ENCODE measurements at regions not wholly inside any gene's neighbourhood (a gene's known extent, or its start where the extent isn't known, plus 50 kb on each side); places are given as distances from the start of the nearest gene placed in this dataset.
"Not testable (repeated sequence)": the region's sequence is repeated elsewhere in the genome, so short reads cannot be mapped to it uniquely, and the experiment has no call there.

GRCh38 chr3:5052247-5052646 lies 69.8 kb upstream of the ARL8B start:
- Histone ChIP-seq H3K4me1 (peaks cover 43% of the 10 kb centered on the region), H3K36me3 (ENCODE audit: insufficient read depth in 1 of 2, low read depth in 1 of 2) (no peaks in the 10 kb centered on the region), H3K4me3 (no peak overlapping the region), H3K9me3 (no peaks in the 10 kb centered on the region), H3K27me3 (ENCODE audit: insufficient read depth in 3 of 3, low read length in 2 of 3) (no peaks in the 10 kb centered on the region), H3K27ac (peak overlapping the region; percentile 79)
- no peak for ATAC-seq
- WGBS, 3 donors: 46 to 62% (median 56%) methylated on average over 3 of the region's 3 CpGs
- TF ChIP-seq CTCF (IDR thresholded peaks at IDR 0.05): no peak
- intact Hi-C loops (cut with DNase I): loop anchor here in 1 of 2 donors (2.0 kb wide), 1 partner anchor 65 kb away; no protein-coding TSS in a partner anchor
- no peak for DNase-seq

- no peak for TF ChIP-seq CTCF (IDR thresholded peaks at IDR 0.05)
- Histone ChIP-seq H3K4me1 (peaks cover 43% of the 10 kb centered on the region), H3K27ac (peak overlapping the region; percentile 79), H3K36me3 (ENCODE audit: insufficient read depth in 1 of 2, low read depth in 1 of 2) (no peaks in the 10 kb centered on the region), H3K27me3 (ENCODE audit: insufficient read depth in 3 of 3, low read length in 2 of 3) (no peaks in the 10 kb centered on the region), H3K9me3 (no peaks in the 10 kb centered on the region), H3K4me3 (no peak overlapping the region)
- 46 to 54% (median 47%) methylated on average over 7 of the region's 7 CpGs for WGBS, 3 donors
- ATAC-seq: peak; percentile 50 to 76 (median 62)
- DNase-seq: no peak
- intact Hi-C loops (cut with DNase I): loop anchor here in 1 of 2 donors (2.0 kb wide), 1 partner anchor 66 kb away; no protein-coding TSS in a partner anchor
Observed at GRCh38 chr3:5053021-5053831, 68.9 kb upstream of the ARL8B start.

GRCh38 chr3:5054098-5054497 lies 68.0 kb upstream of the ARL8B start:
- Histone ChIP-seq H3K4me3 (no peak overlapping the region), H3K36me3 (ENCODE audit: insufficient read depth in 1 of 2, low read depth in 1 of 2) (no peaks in the 10 kb centered on the region), H3K4me1 (peaks cover 43% of the 10 kb centered on the region), H3K27ac (peak overlapping the region; percentile 79), H3K27me3 (ENCODE audit: insufficient read depth in 3 of 3, low read length in 2 of 3) (no peaks in the 10 kb centered on the region), H3K9me3 (no peaks in the 10 kb centered on the region)
- no peak for TF ChIP-seq CTCF (IDR thresholded peaks at IDR 0.05)
- intact Hi-C loops (cut with DNase I): no loop called here
- no peak for ATAC-seq
- DNase-seq: no peak
- 82 to 91% (median 84%) methylated on average over 4 of the region's 4 CpGs for WGBS, 3 donors

- H3K4me3 ChIP-seq; H3K36me3 ChIP-seq (ENCODE audit: insufficient read depth in 1 of 2, low read depth in 1 of 2); intact Hi-C loops (cut with DNase I); H3K27me3 ChIP-seq (ENCODE audit: insufficient read depth in 3 of 3, low read length in 2 of 3); ATAC-seq; DNase-seq; H3K9me3 ChIP-seq: not testable (repeated sequence)
- 61 to 72% (median 70%) methylated on average over 6 of the region's 6 CpGs for WGBS, 3 donors
- peak overlapping the region; percentile 79 for H3K27ac ChIP-seq
- peaks cover 39% of the 10 kb centered on the region for H3K4me1 ChIP-seq
Observed at GRCh38 chr3:5054579-5054978, 67.5 kb upstream of the ARL8B start.

- intact Hi-C loops (cut with DNase I): loop anchor here (2.0 kb wide), 2 partner anchors 339 to 399 kb away; no protein-coding TSS in a partner anchor
- Histone ChIP-seq H3K27ac (peak overlapping the region; percentile 75), H3K36me3 (ENCODE audit: insufficient read depth in 1 of 2, low read depth in 1 of 2) (no peaks in the 10 kb centered on the region), H3K4me1 (peaks cover 33% of the 10 kb centered on the region), H3K27me3 (ENCODE audit: insufficient read depth in 3 of 3, low read length in 2 of 3) (no peaks in the 10 kb centered on the region), H3K4me3 (no peak overlapping the region), H3K9me3 (no peaks in the 10 kb centered on the region)
- DNase-seq (no peak), ATAC-seq (no peak)
- TF ChIP-seq CTCF (IDR thresholded peaks at IDR 0.05): no peak
- WGBS, 3 donors: 86 to 92% (median 88%) methylated on average over 6 of the region's 6 CpGs
Observed at GRCh38 chr3:5055357-5056110, 66.6 kb upstream of the ARL8B start.
